Vagina (tissue), 2 donors: ENCODE measurements at regions not wholly inside any gene's neighbourhood (a gene's known extent, or its start where the extent isn't known, plus 50 kb on each side); places are given as distances from the start of the nearest gene placed in this dataset.

Experiments used
- DNase-seq, 2 donors: peaks; one replicate each; pipeline ENCODE4 v3.0.0-alpha.2; 2017; ENCODE audit errors: extremely low spot score in 2 of 2
- H3K27ac ChIP-seq: fragments of 200-600 bp; sonication (generic); one replicate; pipeline ENCODE4 v1.5.1; 2019
- H3K27me3 ChIP-seq: fragments of 200-600 bp; sonication (generic); one replicate; pipeline ENCODE4 v1.5.1; 2019
- H3K36me3 ChIP-seq, 2 donors: fragments of 200-600 bp; sonication (generic); one replicate each; pipeline ENCODE4 v1.5.1; 2017 to 2019
- H3K4me1 ChIP-seq: fragments of 200-600 bp; sonication (generic); one replicate; pipeline ENCODE4 v1.5.1; 2019
- H3K4me3 ChIP-seq, 2 donors: fragments of 200-600 bp; sonication (generic); 1 replicate in 1 of 2; 2 replicates in 1 of 2; pipeline ENCODE4 v1.5.1; 2016 to 2019
- H3K9me3 ChIP-seq: fragments of 200-600 bp; sonication (generic); one replicate; pipeline ENCODE4 v1.5.1; 2019
- CTCF ChIP-seq, 3 experiments: fragments of 450-650 bp in 2 of 3; fragments of 200-600 bp in 1 of 3; sonication (generic) in 1 of 3; IDR thresholded peaks; one replicate each; pipeline ENCODE4 v1.5.1; 2017 to 2019; ENCODE audit warnings: antibody characterized with exemption in 3 of 3, mild to moderate bottlenecking in 2 of 3, moderate library complexity in 2 of 3
- POLR2A ChIP-seq, 2 donors: fragments of 450-650 bp; IDR thresholded peaks; one replicate each; pipeline ENCODE4 v1.6.1; 2017; ENCODE audit warnings: antibody characterized with exemption in 2 of 2, mild to moderate bottlenecking in 2 of 2, moderate library complexity in 2 of 2
- POLR2AphosphoS5 ChIP-seq, 2 donors: sonication (generic); formaldehyde crosslinking; IDR thresholded peaks; one replicate each; pipeline ENCODE4 v1.9.0; 2017; ENCODE audit warnings: antibody characterized with exemption in 2 of 2, mild to moderate bottlenecking in 2 of 2, low read depth in 1 of 2; ENCODE audit not compliant: insufficient read depth in 1 of 2
- intact Hi-C: fragments of 100-400 bp; cut with DNase I; formaldehyde crosslinking; loops from one replicate; pipeline ENCODE4 v1.15.1; 2023

DNA sequence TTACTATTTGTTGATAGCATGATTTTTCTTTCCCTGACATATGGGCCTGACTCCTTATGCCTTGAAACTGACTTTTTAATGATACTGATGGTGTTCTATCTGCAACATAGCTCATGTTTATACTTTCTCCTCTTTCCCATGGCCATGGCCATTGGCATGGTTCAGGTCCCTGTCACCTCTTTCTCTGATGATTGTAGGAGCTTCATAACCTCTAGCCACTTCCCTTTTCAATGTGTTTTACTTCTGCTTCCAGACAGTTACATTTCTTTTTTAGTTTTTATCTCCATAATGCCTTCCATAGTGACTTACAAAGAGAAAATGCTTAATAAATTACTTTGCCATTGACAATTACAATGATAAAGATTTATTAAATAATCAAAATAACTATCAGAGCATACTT is 177.9 kb upstream of the SETBP1 start:
- Histone ChIP-seq H3K27ac (no peak overlapping the region), H3K9me3 (no peaks in the 10 kb centered on the region), H3K4me1 (no peaks in the 10 kb centered on the region), H3K36me3 (no peaks in the 10 kb centered on the region), H3K4me3 (no peak overlapping the region), H3K27me3 (no peaks in the 10 kb centered on the region)
- no peak for TF ChIP-seq CTCF (IDR thresholded peaks at IDR 0.05)
- no peak for TF ChIP-seq POLR2AphosphoS5 (IDR thresholded peaks at IDR 0.05; ENCODE audit: insufficient read depth in 1 of 2, low read depth in 1 of 2)
- TF ChIP-seq POLR2A (IDR thresholded peaks at IDR 0.05), result no peak
- no peak for DNase-seq
- intact Hi-C loops, result no loop called here

GRCh38 chr18:44503854-44504253 is 176.8 kb upstream of the SETBP1 start:
- Histone ChIP-seq H3K9me3 (no peaks in the 10 kb centered on the region), H3K4me3 (no peak overlapping the region), H3K27me3 (no peaks in the 10 kb centered on the region), H3K36me3 (no peaks in the 10 kb centered on the region), H3K27ac (no peak overlapping the region), H3K4me1 (no peaks in the 10 kb centered on the region)
- no peak for DNase-seq
- TF ChIP-seq POLR2AphosphoS5 (IDR thresholded peaks at IDR 0.05; ENCODE audit: insufficient read depth in 1 of 2, low read depth in 1 of 2) (no peak), CTCF (IDR thresholded peaks at IDR 0.05) (no peak), POLR2A (IDR thresholded peaks at IDR 0.05) (no peak)
- intact Hi-C loops, result no loop called here

DNA sequence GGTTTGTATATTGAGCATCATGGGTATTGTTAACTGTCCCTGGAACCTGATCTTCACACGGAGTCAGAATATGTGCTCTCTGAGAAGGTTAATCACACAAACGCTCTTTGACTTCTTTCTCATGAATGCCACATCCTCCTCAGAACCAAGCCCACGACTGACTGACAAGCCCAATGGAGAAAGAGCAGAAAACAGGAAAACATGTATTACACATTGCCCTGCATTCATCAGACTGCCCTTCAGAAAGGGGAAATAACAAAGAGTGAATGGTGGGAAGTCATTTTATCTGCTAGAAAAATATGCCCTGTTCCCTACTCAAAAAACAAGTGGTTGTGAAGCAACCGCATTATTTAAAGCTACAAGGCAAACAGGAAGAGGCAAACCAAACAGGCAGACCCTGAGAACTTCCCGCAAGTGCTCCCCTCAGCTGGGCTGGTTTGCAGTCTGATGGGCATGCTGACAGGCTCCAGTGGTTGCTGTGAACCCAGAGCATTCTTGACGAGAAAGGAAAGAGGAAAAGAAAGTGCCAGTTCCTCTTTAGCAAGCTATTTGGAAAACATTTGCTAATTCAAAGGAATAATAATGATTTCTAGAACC is 172.9 kb upstream of the SETBP1 start:
- H3K27ac ChIP-seq, result no peak overlapping the region
- no peaks in the 10 kb centered on the region for H3K36me3 ChIP-seq
- H3K27me3 ChIP-seq, result no peaks in the 10 kb centered on the region
- intact Hi-C loops, result no loop called here
- H3K4me3 ChIP-seq, result no peak overlapping the region
- TF ChIP-seq CTCF (IDR thresholded peaks at IDR 0.05), result no peak
- no peak for TF ChIP-seq POLR2AphosphoS5 (IDR thresholded peaks at IDR 0.05; ENCODE audit: insufficient read depth in 1 of 2, low read depth in 1 of 2)
- H3K9me3 ChIP-seq, result no peaks in the 10 kb centered on the region
- no peak for DNase-seq
- no peaks in the 10 kb centered on the region for H3K4me1 ChIP-seq

GRCh38 chr18:44508474-44508873 is 172.2 kb upstream of the SETBP1 start:
- H3K4me1 ChIP-seq, result no peaks in the 10 kb centered on the region
- H3K36me3 ChIP-seq, result no peaks in the 10 kb centered on the region
- H3K27me3 ChIP-seq, result no peaks in the 10 kb centered on the region
- no peak overlapping the region for H3K27ac ChIP-seq
- intact Hi-C loops, result no loop called here
- no peaks in the 10 kb centered on the region for H3K9me3 ChIP-seq
- TF ChIP-seq POLR2AphosphoS5 (IDR thresholded peaks at IDR 0.05; ENCODE audit: insufficient read depth in 1 of 2, low read depth in 1 of 2) (no peak), CTCF (IDR thresholded peaks at IDR 0.05) (no peak), POLR2A (IDR thresholded peaks at IDR 0.05) (no peak)
- H3K4me3 ChIP-seq, result no peak overlapping the region
- DNase-seq, result no peak

DNA sequence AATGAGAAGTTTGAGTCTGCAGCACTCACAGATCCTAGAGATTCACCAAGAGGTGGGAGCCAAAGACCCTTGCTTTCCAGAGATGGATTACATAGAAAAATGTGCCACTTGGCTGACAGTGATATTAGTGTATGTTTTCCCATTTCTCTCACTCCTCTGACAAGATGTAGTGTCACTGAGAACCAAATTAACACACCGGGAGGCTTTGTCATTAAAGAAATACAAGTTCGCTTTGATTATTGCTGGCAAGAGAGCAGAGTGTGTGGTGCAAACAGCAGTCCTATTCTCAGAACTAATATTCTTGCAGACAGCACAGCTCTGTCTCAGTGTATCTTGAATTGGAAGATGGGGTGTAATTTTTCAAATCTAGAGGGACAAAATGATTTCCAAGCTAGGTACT is 171.6 kb upstream of the SETBP1 start:
- TF ChIP-seq CTCF (IDR thresholded peaks at IDR 0.05) (no peak), POLR2AphosphoS5 (IDR thresholded peaks at IDR 0.05; ENCODE audit: insufficient read depth in 1 of 2, low read depth in 1 of 2) (no peak), POLR2A (IDR thresholded peaks at IDR 0.05) (no peak)

More for the DNA sequence above, 171.6 kb upstream of the SETBP1 start:
- Histone ChIP-seq H3K4me1 (no peaks in the 10 kb centered on the region), H3K27me3 (no peaks in the 10 kb centered on the region), H3K9me3 (no peaks in the 10 kb centered on the region), H3K36me3 (no peaks in the 10 kb centered on the region), H3K4me3 (no peak overlapping the region), H3K27ac (no peak overlapping the region)
- intact Hi-C loops, result no loop called here
- no peak for DNase-seq
